ENCODE measurements at regions not wholly inside any gene's neighbourhood (a gene's known extent, or its start where the extent isn't known, plus 50 kb on each side); places are given as distances from the start of the nearest gene placed in this dataset.
A peak's percentile ranks its signal among the peaks of the same experiment; 100 is the strongest.

- DNase-seq: no peak
These were observed 193.8 kb upstream of the TLE3 start for GRCh38 chr15:70291305-70292075.

- DNase-seq: no peak
These were observed 193.0 kb upstream of the TLE3 start for GRCh38 chr15:70290708-70291107.

- no peak for DNase-seq
These were observed 191.7 kb upstream of the TLE3 start for GRCh38 chr15:70289191-70289955.

- DNase-seq: peak; percentile 26
These were observed 188.5 kb upstream of the TLE3 start for GRCh38 chr15:70286113-70286806.

- peak; percentile 73 for DNase-seq
These were observed 186.9 kb upstream of the TLE3 start for GRCh38 chr15:70284438-70285214.

GRCh38 chr15:70283511-70283910, 185.8 kb upstream of the TLE3 start:
- no peak for DNase-seq

GRCh38 chr15:70281811-70282307, 184.1 kb upstream of the TLE3 start:
- no peak for DNase-seq

GRCh38 chr15:70281261-70281810, 183.6 kb upstream of the TLE3 start:
- DNase-seq: no peak

GRCh38 chr15:70280781-70281180, 183.1 kb upstream of the TLE3 start:
- no peak for DNase-seq

GRCh38 chr15:70279096-70279495, 181.4 kb upstream of the TLE3 start:
- DNase-seq: no peak

GRCh38 chr15:70278644-70279043, 180.9 kb upstream of the TLE3 start:
- DNase-seq: no peak

- DNase-seq: no peak
These were observed 179.8 kb upstream of the TLE3 start for GRCh38 chr15:70277556-70277955.

GRCh38 chr15:70276401-70276800, 178.7 kb upstream of the TLE3 start:
- DNase-seq: no peak

- DNase-seq: no peak
These were observed 177.9 kb upstream of the TLE3 start for GRCh38 chr15:70275461-70276138.

- no peak for DNase-seq
These were observed 177.2 kb upstream of the TLE3 start for GRCh38 chr15:70274908-70275307.

GRCh38 chr15:70274255-70274880, 176.7 kb upstream of the TLE3 start:
- no peak for DNase-seq

- DNase-seq: no peak
These were observed 176.1 kb upstream of the TLE3 start for GRCh38 chr15:70273808-70274207.

GRCh38 chr15:70272565-70273355, 175.0 kb upstream of the TLE3 start:
- DNase-seq: no peak

- DNase-seq: no peak
These were observed 173.8 kb upstream of the TLE3 start for GRCh38 chr15:70271422-70272088.

GRCh38 chr15:70270752-70271111, 173.0 kb upstream of the TLE3 start:
- no peak for DNase-seq
